ENCODE measurements at regions not wholly inside any gene's neighbourhood (a gene's known extent, or its start where the extent isn't known, plus 50 kb on each side); places are given as distances from the start of the nearest gene placed in this dataset.

GRCh38 chr13:21831654-21832324 lies 160.9 kb downstream of the FGF9 start:
- TF ChIP-seq, protein P1, sequence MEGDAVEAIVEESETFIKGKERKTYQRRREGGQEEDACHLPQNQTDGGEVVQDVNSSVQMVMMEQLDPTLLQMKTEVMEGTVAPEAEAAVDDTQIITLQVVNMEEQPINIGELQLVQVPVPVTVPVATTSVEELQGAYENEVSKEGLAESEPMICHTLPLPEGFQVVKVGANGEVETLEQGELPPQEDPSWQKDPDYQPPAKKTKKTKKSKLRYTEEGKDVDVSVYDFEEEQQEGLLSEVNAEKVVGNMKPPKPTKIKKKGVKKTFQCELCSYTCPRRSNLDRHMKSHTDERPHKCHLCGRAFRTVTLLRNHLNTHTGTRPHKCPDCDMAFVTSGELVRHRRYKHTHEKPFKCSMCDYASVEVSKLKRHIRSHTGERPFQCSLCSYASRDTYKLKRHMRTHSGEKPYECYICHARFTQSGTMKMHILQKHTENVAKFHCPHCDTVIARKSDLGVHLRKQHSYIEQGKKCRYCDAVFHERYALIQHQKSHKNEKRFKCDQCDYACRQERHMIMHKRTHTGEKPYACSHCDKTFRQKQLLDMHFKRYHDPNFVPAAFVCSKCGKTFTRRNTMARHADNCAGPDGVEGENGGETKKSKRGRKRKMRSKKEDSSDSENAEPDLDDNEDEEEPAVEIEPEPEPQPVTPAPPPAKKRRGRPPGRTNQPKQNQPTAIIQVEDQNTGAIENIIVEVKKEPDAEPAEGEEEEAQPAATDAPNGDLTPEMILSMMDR (IDR thresholded peaks at IDR 0.05) = no peak
- no peak for TF ChIP-seq POLR2A (IDR thresholded peaks at IDR 0.05)

Measured in lower leg skin (tissue), 3 donors.